ENCODE measurements at regions not wholly inside any gene's neighbourhood (a gene's known extent, or its start where the extent isn't known, plus 50 kb on each side); places are given as distances from the start of the nearest gene placed in this dataset.
"Not testable (repeated sequence)": the region's sequence is repeated elsewhere in the genome, so short reads cannot be mapped to it uniquely, and the experiment has no call there.

- DNase-seq (ENCODE audit: extremely low read depth, low read depth, low spot score) = no peak
Measured at GRCh38 chr18:22691946-22692710, 241.0 kb upstream of the RBBP8 start.

GRCh38 chr18:22694954-22695353, 238.2 kb upstream of the RBBP8 start:
- no peak for DNase-seq (ENCODE audit: extremely low read depth, low read depth, low spot score)

- DNase-seq (ENCODE audit: extremely low read depth, low read depth, low spot score) = no peak
Measured at GRCh38 chr18:22695674-22696073, 237.5 kb upstream of the RBBP8 start.

GRCh38 chr18:22697561-22697960, 235.6 kb upstream of the RBBP8 start:
- DNase-seq (ENCODE audit: extremely low read depth, low read depth, low spot score) = no peak

- no peak for DNase-seq (ENCODE audit: extremely low read depth, low read depth, low spot score)
Measured at GRCh38 chr18:22698711-22699110, 234.4 kb upstream of the RBBP8 start.

- no peak for DNase-seq (ENCODE audit: extremely low read depth, low read depth, low spot score)
Measured at GRCh38 chr18:22699629-22700028, 233.5 kb upstream of the RBBP8 start.

- DNase-seq (ENCODE audit: extremely low read depth, low read depth, low spot score) = no peak
Measured at GRCh38 chr18:22700920-22701319, 232.2 kb upstream of the RBBP8 start.

- DNase-seq (ENCODE audit: extremely low read depth, low read depth, low spot score) = no peak
Measured at GRCh38 chr18:22701326-22701725, 231.8 kb upstream of the RBBP8 start.

- DNase-seq (ENCODE audit: extremely low read depth, low read depth, low spot score) = no peak
Measured at GRCh38 chr18:22701795-22702194, 231.3 kb upstream of the RBBP8 start.

- no peak for DNase-seq (ENCODE audit: extremely low read depth, low read depth, low spot score)
Measured at GRCh38 chr18:22702806-22703205, 230.3 kb upstream of the RBBP8 start.

GRCh38 chr18:22703883-22704585, 229.1 kb upstream of the RBBP8 start:
- peak; percentile 36 for DNase-seq (ENCODE audit: extremely low read depth, low read depth, low spot score)

GRCh38 chr18:22704586-22704918, 228.6 kb upstream of the RBBP8 start:
- no peak for DNase-seq (ENCODE audit: extremely low read depth, low read depth, low spot score)

- no peak for DNase-seq (ENCODE audit: extremely low read depth, low read depth, low spot score)
Measured at GRCh38 chr18:22705328-22705727, 227.8 kb upstream of the RBBP8 start.

- not testable (repeated sequence) for DNase-seq (ENCODE audit: extremely low read depth, low read depth, low spot score)
Measured at GRCh38 chr18:22706025-22706424, 227.1 kb upstream of the RBBP8 start.

- no peak for DNase-seq (ENCODE audit: extremely low read depth, low read depth, low spot score)
Measured at GRCh38 chr18:22709288-22710060, 223.7 kb upstream of the RBBP8 start.

- DNase-seq (ENCODE audit: extremely low read depth, low read depth, low spot score) = no peak
Measured at GRCh38 chr18:22710673-22711191, 222.4 kb upstream of the RBBP8 start.

- no peak for DNase-seq (ENCODE audit: extremely low read depth, low read depth, low spot score)
Measured at GRCh38 chr18:22711192-22711685, 221.9 kb upstream of the RBBP8 start.

- no peak for DNase-seq (ENCODE audit: extremely low read depth, low read depth, low spot score)
Measured at GRCh38 chr18:22713511-22713910, 219.6 kb upstream of the RBBP8 start.

GRCh38 chr18:22717536-22717935, 215.6 kb upstream of the RBBP8 start:
- not testable (repeated sequence) for DNase-seq (ENCODE audit: extremely low read depth, low read depth, low spot score)

- DNase-seq (ENCODE audit: extremely low read depth, low read depth, low spot score) = no peak
Measured at GRCh38 chr18:22723221-22723620, 209.9 kb upstream of the RBBP8 start.

- DNase-seq (ENCODE audit: extremely low read depth, low read depth, low spot score) = no peak
Measured at GRCh38 chr18:22723773-22724172, 209.4 kb upstream of the RBBP8 start.

Data from glomerular endothelial cell (primary cell).